Nephron (organoid): ENCODE measurements at regions not wholly inside any gene's neighbourhood (a gene's known extent, or its start where the extent isn't known, plus 50 kb on each side); places are given as distances from the start of the nearest gene placed in this dataset.

ENCODE experiments used
- H3K27ac Mint-ChIP-seq, 3 experiments: 2 replicates each; pipeline ENCODE4 v1.8.0; 2020; ENCODE audit warnings: mixed read lengths in 3 of 3, mild to moderate bottlenecking in 2 of 3, moderate library complexity in 1 of 3
- H3K27me3 Mint-ChIP-seq: 2 replicates; pipeline ENCODE4 v1.8.0; 2021; ENCODE audit warnings: low read depth, mild to moderate bottlenecking, moderate library complexity, mixed read lengths
- H3K36me3 Mint-ChIP-seq: 2 replicates; pipeline ENCODE4 v1.8.0; 2020; ENCODE audit warnings: low read depth, mixed read lengths
- H3K4me1 Mint-ChIP-seq: 2 replicates; pipeline ENCODE4 v1.8.0; 2020; ENCODE audit warnings: mixed read lengths
- H3K4me3 Mint-ChIP-seq, 3 experiments: 2 replicates each; pipeline ENCODE4 v1.8.0; 2020; ENCODE audit warnings: mild to moderate bottlenecking in 3 of 3, mixed read lengths in 3 of 3, moderate library complexity in 2 of 3
- H3K9me3 Mint-ChIP-seq: 2 replicates; pipeline ENCODE4 v1.8.0; 2020; ENCODE audit warnings: mixed read lengths
- CTCF ChIP-seq, 3 experiments: fragments of 200-600 bp; sonication (generic); IDR thresholded peaks; one replicate each; pipeline ENCODE4 v1.5.0; 2021; ENCODE audit warnings: antibody characterized with exemption in 3 of 3; ENCODE audit not compliant: unreplicated experiment in 3 of 3

GRCh38 chr1:239276051-239276450, 110.3 kb upstream of the CHRM3 start:
- no peaks in the 10 kb centered on the region for H3K27me3 Mint-ChIP-seq
- H3K27ac Mint-ChIP-seq: no peak overlapping the region
- H3K4me3 Mint-ChIP-seq: no peak overlapping the region
- H3K4me1 Mint-ChIP-seq: no peaks in the 10 kb centered on the region
- no peak for TF ChIP-seq CTCF (IDR thresholded peaks at IDR 0.05; ENCODE audit: unreplicated experiment in 3 of 3)
- no peaks in the 10 kb centered on the region for H3K36me3 Mint-ChIP-seq
- H3K9me3 Mint-ChIP-seq: peaks cover 6% of the 10 kb centered on the region

GRCh38 chr1:239274242-239274830, 112.0 kb upstream of the CHRM3 start:
- Mint-ChIP-seq H3K9me3 (peaks cover 6% of the 10 kb centered on the region), H3K36me3 (no peaks in the 10 kb centered on the region), H3K27me3 (no peaks in the 10 kb centered on the region), H3K4me1 (peaks cover 7% of the 10 kb centered on the region), H3K27ac (no peak overlapping the region), H3K4me3 (no peak overlapping the region)
- TF ChIP-seq CTCF (IDR thresholded peaks at IDR 0.05; ENCODE audit: unreplicated experiment in 3 of 3): no peak

- H3K4me1 Mint-ChIP-seq: peaks cover 7% of the 10 kb centered on the region
- H3K9me3 Mint-ChIP-seq: peaks cover 6% of the 10 kb centered on the region
- H3K4me3 Mint-ChIP-seq: no peak overlapping the region
- H3K36me3 Mint-ChIP-seq: no peaks in the 10 kb centered on the region
- no peak overlapping the region for H3K27ac Mint-ChIP-seq
- TF ChIP-seq CTCF (IDR thresholded peaks at IDR 0.05; ENCODE audit: unreplicated experiment in 3 of 3): no peak
- H3K27me3 Mint-ChIP-seq: peaks cover 4% of the 10 kb centered on the region
Observed at GRCh38 chr1:239270509-239270908, 115.9 kb upstream of the CHRM3 start.

GRCh38 chr1:239269706-239270105, 116.7 kb upstream of the CHRM3 start:
- TF ChIP-seq CTCF (IDR thresholded peaks at IDR 0.05; ENCODE audit: unreplicated experiment in 3 of 3): no peak
- Mint-ChIP-seq H3K27me3 (peaks cover 4% of the 10 kb centered on the region), H3K27ac (peak overlapping the region in 1 of 3 experiments; percentile 49), H3K9me3 (peaks cover 5% of the 10 kb centered on the region), H3K4me1 (peaks cover 7% of the 10 kb centered on the region), H3K36me3 (no peaks in the 10 kb centered on the region), H3K4me3 (peak overlapping the region in 1 of 3 experiments; percentile 14)

- peaks cover 1% of the 10 kb centered on the region for H3K9me3 Mint-ChIP-seq
- H3K27ac Mint-ChIP-seq: no peak overlapping the region
- H3K4me3 Mint-ChIP-seq: no peak overlapping the region
- peaks cover 4% of the 10 kb centered on the region for H3K27me3 Mint-ChIP-seq
- no peak for TF ChIP-seq CTCF (IDR thresholded peaks at IDR 0.05; ENCODE audit: unreplicated experiment in 3 of 3)
- no peaks in the 10 kb centered on the region for H3K36me3 Mint-ChIP-seq
- H3K4me1 Mint-ChIP-seq: peaks cover 7% of the 10 kb centered on the region
Observed at GRCh38 chr1:239268941-239269340, 117.4 kb upstream of the CHRM3 start.

- Mint-ChIP-seq H3K4me1 (peaks cover 7% of the 10 kb centered on the region), H3K27ac (no peak overlapping the region), H3K27me3 (peaks cover 4% of the 10 kb centered on the region), H3K9me3 (no peaks in the 10 kb centered on the region), H3K36me3 (no peaks in the 10 kb centered on the region), H3K4me3 (no peak overlapping the region)
- no peak for TF ChIP-seq CTCF (IDR thresholded peaks at IDR 0.05; ENCODE audit: unreplicated experiment in 3 of 3)
Observed at GRCh38 chr1:239268007-239268406, 118.4 kb upstream of the CHRM3 start.
